HK-2 (cell line): ENCODE measurements at regions not wholly inside any gene's neighbourhood (a gene's known extent, or its start where the extent isn't known, plus 50 kb on each side); places are given as distances from the start of the nearest gene placed in this dataset.

ENCODE experiments used
- DNase-seq: peaks from one replicate; pipeline ENCODE4 v3.0.0-alpha.2; 2018; ENCODE audit not compliant: unreplicated experiment

- DNase-seq, result no peak
Observed at GRCh38 chr15:47824147-47824546, 106.8 kb downstream of the SEMA6D start.

GRCh38 chr15:47829667-47830066 is 112.4 kb downstream of the SEMA6D start:
- no peak for DNase-seq

- DNase-seq, result no peak
Observed at GRCh38 chr15:47834093-47834492, 116.8 kb downstream of the SEMA6D start.

- no peak for DNase-seq
Observed at GRCh38 chr15:47839233-47839825, 122.0 kb downstream of the SEMA6D start.

GRCh38 chr15:47843124-47843663 is 125.9 kb downstream of the SEMA6D start:
- no peak for DNase-seq

GRCh38 chr15:47844437-47844836 is 127.1 kb downstream of the SEMA6D start:
- DNase-seq, result no peak

GRCh38 chr15:47846128-47846868 is 129.0 kb downstream of the SEMA6D start:
- no peak for DNase-seq

GRCh38 chr15:47846876-47847275 is 129.6 kb downstream of the SEMA6D start:
- DNase-seq, result no peak

GRCh38 chr15:47856071-47856470 is 138.8 kb downstream of the SEMA6D start:
- DNase-seq, result no peak

GRCh38 chr15:47857014-47857775 is 139.9 kb downstream of the SEMA6D start:
- no peak for DNase-seq

- DNase-seq, result no peak
Observed at GRCh38 chr15:47857776-47858167, 140.5 kb downstream of the SEMA6D start.

- no peak for DNase-seq
Observed at GRCh38 chr15:47861111-47861903, 144.0 kb downstream of the SEMA6D start.

- no peak for DNase-seq
Observed at GRCh38 chr15:47862402-47862801, 145.1 kb downstream of the SEMA6D start.

GRCh38 chr15:47866446-47866845 is 149.1 kb downstream of the SEMA6D start:
- no peak for DNase-seq

- DNase-seq, result no peak
Observed at GRCh38 chr15:47870300-47870955, 153.1 kb downstream of the SEMA6D start.

- no peak for DNase-seq
Observed at GRCh38 chr15:47870956-47871625, 153.8 kb downstream of the SEMA6D start.

- DNase-seq, result no peak
Observed at GRCh38 chr15:47872208-47872607, 154.9 kb downstream of the SEMA6D start.

- DNase-seq, result no peak
Observed at GRCh38 chr15:47872869-47873432, 155.6 kb downstream of the SEMA6D start.

GRCh38 chr15:47876986-47877385 is 159.7 kb downstream of the SEMA6D start:
- no peak for DNase-seq

GRCh38 chr15:47877836-47878235 is 160.5 kb downstream of the SEMA6D start:
- DNase-seq, result no peak
